ENCODE measurements at regions not wholly inside any gene's neighbourhood (a gene's known extent, or its start where the extent isn't known, plus 50 kb on each side); places are given as distances from the start of the nearest gene placed in this dataset.
A peak's percentile ranks its signal among the peaks of the same experiment; 100 is the strongest.

GRCh38 chr20:11372876-11373790, 544.6 kb upstream of the BTBD3 start:
- no peak for DNase-seq

GRCh38 chr20:11375335-11375734, 542.4 kb upstream of the BTBD3 start:
- no peak for DNase-seq

GRCh38 chr20:11375966-11376365, 541.7 kb upstream of the BTBD3 start:
- no peak for DNase-seq

GRCh38 chr20:11376420-11376819, 541.3 kb upstream of the BTBD3 start:
- DNase-seq = no peak

- DNase-seq = no peak
Observed at GRCh38 chr20:11376998-11377397, 540.7 kb upstream of the BTBD3 start.

- no peak for DNase-seq
Observed at GRCh38 chr20:11377761-11378160, 539.9 kb upstream of the BTBD3 start.

- DNase-seq = no peak
Observed at GRCh38 chr20:11378252-11378651, 539.4 kb upstream of the BTBD3 start.

- no peak for DNase-seq
Observed at GRCh38 chr20:11379257-11380011, 538.3 kb upstream of the BTBD3 start.

GRCh38 chr20:11380283-11380682, 537.4 kb upstream of the BTBD3 start:
- DNase-seq = no peak

- DNase-seq = no peak
Observed at GRCh38 chr20:11387189-11387754, 530.4 kb upstream of the BTBD3 start.

- no peak for DNase-seq
Observed at GRCh38 chr20:11389186-11389585, 528.5 kb upstream of the BTBD3 start.

GRCh38 chr20:11391591-11391990, 526.1 kb upstream of the BTBD3 start:
- DNase-seq = no peak

- no peak for DNase-seq
Observed at GRCh38 chr20:11394145-11394833, 523.4 kb upstream of the BTBD3 start.

GRCh38 chr20:11395581-11395980, 522.1 kb upstream of the BTBD3 start:
- DNase-seq = no peak

- no peak for DNase-seq
Observed at GRCh38 chr20:11401988-11402387, 515.7 kb upstream of the BTBD3 start.

- no peak for DNase-seq
Observed at GRCh38 chr20:11403711-11404110, 514.0 kb upstream of the BTBD3 start.

GRCh38 chr20:11406877-11407276, 510.8 kb upstream of the BTBD3 start:
- no peak for DNase-seq

GRCh38 chr20:11409561-11409960, 508.1 kb upstream of the BTBD3 start:
- DNase-seq = no peak

GRCh38 chr20:11411765-11412164, 505.9 kb upstream of the BTBD3 start:
- peak; percentile 19 to 21 for DNase-seq

GRCh38 chr20:11426948-11427347, 490.7 kb upstream of the BTBD3 start:
- no peak for DNase-seq

- DNase-seq = no peak
Observed at GRCh38 chr20:11429168-11429567, 488.5 kb upstream of the BTBD3 start.

GRCh38 chr20:11429889-11430519, 487.7 kb upstream of the BTBD3 start:
- peak in 1 of 2 experiments; percentile 18 for DNase-seq

- DNase-seq = no peak
Observed at GRCh38 chr20:11430652-11431051, 487.0 kb upstream of the BTBD3 start.
